PFSK-1 (cell line): ENCODE measurements at regions not wholly inside any gene's neighbourhood (a gene's known extent, or its start where the extent isn't known, plus 50 kb on each side); places are given as distances from the start of the nearest gene placed in this dataset.

Experiments
- FOXP2 ChIP-seq: optimal IDR thresholded peaks from 2 replicates; pipeline ENCODE3; 2011; ENCODE audit warnings: borderline replicate concordance, control low read depth, inconsistent platforms; ENCODE audit not compliant: insufficient read depth; ENCODE audit errors: extremely low read length, extremely low read depth
- POLR2AphosphoS5 ChIP-seq: IDR thresholded peaks from 2 replicates; pipeline ENCODE4 v1.6.1; 2012; ENCODE audit warnings: low read depth, mild to moderate bottlenecking, control low read depth, low read length, moderate library complexity
- SIN3A ChIP-seq: IDR thresholded peaks from 2 replicates; pipeline ENCODE4 v1.6.1; 2012; ENCODE audit warnings: mild to moderate bottlenecking, low read length, moderate library complexity, borderline replicate concordance; ENCODE audit not compliant: insufficient read depth
- TAF1 ChIP-seq: IDR thresholded peaks from 2 replicates; pipeline ENCODE4 v1.6.1; 2012; ENCODE audit warnings: low read length, control low read depth, borderline replicate concordance; ENCODE audit not compliant: insufficient read depth
- TF ChIP-seq, protein P1 (sequence below), 2 experiments: IDR thresholded peaks; 2 replicates each; pipeline versions ENCODE4 v1.6.1 to v1.8.0; 2011 to 2012; ENCODE audit warnings: low read depth in 2 of 2, low read length in 2 of 2, control low read depth in 1 of 2, inconsistent platforms in 1 of 2, mild to moderate bottlenecking in 1 of 2, moderate library complexity in 1 of 2; ENCODE audit not compliant: insufficient read depth in 1 of 2

GRCh38 chr5:57711471-57711870, 228.9 kb upstream of the ACTBL2 start:
- no peak for TF ChIP-seq SIN3A
- no peak for TF ChIP-seq POLR2AphosphoS5
- TF ChIP-seq, protein P1, sequence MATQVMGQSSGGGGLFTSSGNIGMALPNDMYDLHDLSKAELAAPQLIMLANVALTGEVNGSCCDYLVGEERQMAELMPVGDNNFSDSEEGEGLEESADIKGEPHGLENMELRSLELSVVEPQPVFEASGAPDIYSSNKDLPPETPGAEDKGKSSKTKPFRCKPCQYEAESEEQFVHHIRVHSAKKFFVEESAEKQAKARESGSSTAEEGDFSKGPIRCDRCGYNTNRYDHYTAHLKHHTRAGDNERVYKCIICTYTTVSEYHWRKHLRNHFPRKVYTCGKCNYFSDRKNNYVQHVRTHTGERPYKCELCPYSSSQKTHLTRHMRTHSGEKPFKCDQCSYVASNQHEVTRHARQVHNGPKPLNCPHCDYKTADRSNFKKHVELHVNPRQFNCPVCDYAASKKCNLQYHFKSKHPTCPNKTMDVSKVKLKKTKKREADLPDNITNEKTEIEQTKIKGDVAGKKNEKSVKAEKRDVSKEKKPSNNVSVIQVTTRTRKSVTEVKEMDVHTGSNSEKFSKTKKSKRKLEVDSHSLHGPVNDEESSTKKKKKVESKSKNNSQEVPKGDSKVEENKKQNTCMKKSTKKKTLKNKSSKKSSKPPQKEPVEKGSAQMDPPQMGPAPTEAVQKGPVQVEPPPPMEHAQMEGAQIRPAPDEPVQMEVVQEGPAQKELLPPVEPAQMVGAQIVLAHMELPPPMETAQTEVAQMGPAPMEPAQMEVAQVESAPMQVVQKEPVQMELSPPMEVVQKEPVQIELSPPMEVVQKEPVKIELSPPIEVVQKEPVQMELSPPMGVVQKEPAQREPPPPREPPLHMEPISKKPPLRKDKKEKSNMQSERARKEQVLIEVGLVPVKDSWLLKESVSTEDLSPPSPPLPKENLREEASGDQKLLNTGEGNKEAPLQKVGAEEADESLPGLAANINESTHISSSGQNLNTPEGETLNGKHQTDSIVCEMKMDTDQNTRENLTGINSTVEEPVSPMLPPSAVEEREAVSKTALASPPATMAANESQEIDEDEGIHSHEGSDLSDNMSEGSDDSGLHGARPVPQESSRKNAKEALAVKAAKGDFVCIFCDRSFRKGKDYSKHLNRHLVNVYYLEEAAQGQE (IDR thresholded peaks at IDR 0.05; ENCODE audit: insufficient read depth in 1 of 2, low read depth in 2 of 2, low read length in 2 of 2) = no peak
- no peak for TF ChIP-seq FOXP2
- TF ChIP-seq TAF1 = no peak

DNA sequence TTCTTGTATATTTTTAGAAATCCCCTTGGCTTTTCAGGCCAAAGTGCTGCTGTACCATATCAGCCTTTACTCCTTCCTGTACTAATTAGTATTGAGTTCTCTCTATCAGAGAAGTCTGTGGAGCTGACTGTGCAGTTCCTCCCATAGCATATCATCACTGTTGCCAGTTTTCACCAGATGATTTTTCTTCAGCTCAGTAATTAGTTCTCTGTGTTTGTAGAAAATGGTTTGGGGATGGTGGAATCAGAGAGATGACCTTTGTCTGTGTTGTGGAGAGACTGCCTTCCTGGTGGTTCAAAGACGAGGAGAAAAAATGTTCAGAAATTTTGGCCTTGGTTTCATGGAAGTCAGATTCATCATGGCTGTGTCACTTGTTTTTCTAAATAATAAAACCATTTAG, 227.5 kb upstream of the ACTBL2 start:
- TF ChIP-seq SIN3A (no peak), TAF1 (no peak), POLR2AphosphoS5 (no peak), FOXP2 (no peak)
- TF ChIP-seq, protein P1 (IDR thresholded peaks at IDR 0.05; ENCODE audit: insufficient read depth in 1 of 2, low read depth in 2 of 2, low read length in 2 of 2) = no peak

GRCh38 chr5:57705769-57706168, 223.2 kb upstream of the ACTBL2 start:
- TF ChIP-seq, protein P1 (IDR thresholded peaks at IDR 0.05; ENCODE audit: insufficient read depth in 1 of 2, low read depth in 2 of 2, low read length in 2 of 2) = no peak
- no peak for TF ChIP-seq POLR2AphosphoS5
- TF ChIP-seq FOXP2 = no peak
- no peak for TF ChIP-seq TAF1
- no peak for TF ChIP-seq SIN3A

DNA sequence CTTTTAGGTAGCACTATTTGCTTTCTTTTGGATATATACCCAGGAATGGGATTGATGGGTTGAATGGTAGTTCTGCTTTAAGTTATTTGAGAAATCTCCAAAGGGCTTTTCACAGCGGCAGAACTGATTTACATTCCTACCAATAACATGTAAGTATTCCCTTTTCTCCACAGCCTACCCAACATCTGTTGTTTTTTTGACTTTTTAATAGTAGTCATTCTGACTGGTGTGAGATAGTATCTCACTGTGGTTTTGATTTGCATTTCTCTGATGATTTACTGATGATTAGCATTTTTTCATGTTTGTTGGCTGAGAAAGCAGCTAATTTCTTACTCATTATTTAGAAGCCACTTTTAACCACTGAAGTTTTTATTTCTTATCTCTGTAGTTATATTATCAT, 221.1 kb upstream of the ACTBL2 start:
- TF ChIP-seq POLR2AphosphoS5 (no peak), SIN3A (no peak), TAF1 (no peak), FOXP2 (no peak)
- TF ChIP-seq, protein P1 (IDR thresholded peaks at IDR 0.05; ENCODE audit: insufficient read depth in 1 of 2, low read depth in 2 of 2, low read length in 2 of 2) = no peak

DNA sequence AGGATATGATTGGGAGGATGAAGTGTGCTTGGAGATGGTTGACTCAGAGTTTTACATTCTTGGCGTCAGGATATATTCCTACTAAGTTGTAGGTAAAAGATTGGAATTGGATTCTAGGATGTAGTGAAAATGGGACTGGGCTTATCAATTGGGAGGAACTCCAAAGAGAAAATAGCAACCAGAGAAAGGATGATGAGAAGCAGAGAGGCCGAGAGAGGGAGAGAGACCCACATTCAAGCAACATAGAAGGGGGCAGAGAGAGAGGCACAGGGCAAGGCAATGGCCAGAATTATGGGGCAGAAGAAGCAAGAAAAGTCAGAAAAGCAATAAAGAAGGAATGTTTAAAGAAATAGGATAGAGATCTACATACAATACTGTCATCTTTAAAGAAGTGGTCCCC, 217.9 kb upstream of the ACTBL2 start:
- TF ChIP-seq SIN3A = no peak
- no peak for TF ChIP-seq POLR2AphosphoS5
- no peak for TF ChIP-seq TAF1
- TF ChIP-seq, protein P1 (IDR thresholded peaks at IDR 0.05; ENCODE audit: insufficient read depth in 1 of 2, low read depth in 2 of 2, low read length in 2 of 2) = no peak
- TF ChIP-seq FOXP2 = no peak
